NOMO-1 treated with DMSO at 0.1 percent for 48 hours (cell line): ENCODE measurements at regions not wholly inside any gene's neighbourhood (a gene's known extent, or its start where the extent isn't known, plus 50 kb on each side); places are given as distances from the start of the nearest gene placed in this dataset.
"Not testable (repeated sequence)": the region's sequence is repeated elsewhere in the genome, so short reads cannot be mapped to it uniquely, and the experiment has no call there.

Source experiments
- DNase-seq: peaks from one replicate; lab custom pipeline; 2025; ENCODE audit not compliant: unreplicated experiment; lab: John Stamatoyannopoulos, UW

DNA sequence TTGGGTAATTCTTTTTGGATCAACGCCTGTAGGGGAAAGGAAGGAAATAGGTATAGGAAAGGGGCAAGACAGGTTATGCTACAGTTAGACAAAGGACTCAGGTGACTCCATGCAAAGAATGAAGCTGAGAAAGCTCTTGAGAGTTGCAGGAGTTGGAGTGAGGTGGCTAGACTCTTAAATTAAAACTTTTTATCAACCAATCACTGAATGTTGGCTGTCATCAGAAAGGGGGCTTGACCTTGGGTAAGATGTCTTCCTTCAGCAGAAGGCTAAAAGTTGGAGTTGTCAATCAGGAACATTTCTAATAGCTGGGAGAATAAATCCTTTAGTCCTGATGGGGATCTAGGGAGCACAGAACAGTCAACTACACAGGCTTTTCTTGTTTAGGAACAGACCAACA is 595.4 kb downstream of the SLC16A7 start:
- no peak for DNase-seq

DNA sequence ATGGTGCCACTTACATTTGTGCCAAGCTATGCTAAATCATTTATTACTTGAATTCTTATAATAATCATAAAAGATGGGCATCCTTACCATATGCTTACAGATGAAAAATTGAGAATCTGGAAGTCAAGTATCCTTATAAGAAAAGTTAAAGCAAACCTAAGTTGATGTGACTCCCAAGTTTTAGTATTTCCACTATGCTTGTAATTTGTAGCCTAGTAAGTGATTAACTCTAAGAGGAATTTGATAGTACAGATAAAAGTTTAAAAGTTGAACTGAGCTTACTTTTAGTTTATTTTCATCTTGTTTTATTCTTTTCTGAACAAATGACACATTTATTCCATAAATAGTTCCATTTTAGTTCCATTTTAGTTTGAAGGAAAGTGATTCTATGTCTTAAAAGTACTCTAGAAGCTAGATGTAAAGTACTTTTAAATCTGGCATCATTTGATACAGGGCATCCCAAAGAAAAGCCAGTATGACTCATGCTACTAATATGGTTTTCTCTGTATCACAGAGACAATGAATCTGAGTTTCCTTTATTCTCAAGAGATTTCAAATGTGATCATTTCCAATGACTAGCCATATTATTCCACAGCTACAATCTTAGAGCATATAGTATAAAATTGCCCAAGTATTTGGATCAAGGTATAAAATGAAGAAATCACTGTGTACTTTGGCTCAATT is 596.0 kb downstream of the SLC16A7 start:
- no peak for DNase-seq

DNA sequence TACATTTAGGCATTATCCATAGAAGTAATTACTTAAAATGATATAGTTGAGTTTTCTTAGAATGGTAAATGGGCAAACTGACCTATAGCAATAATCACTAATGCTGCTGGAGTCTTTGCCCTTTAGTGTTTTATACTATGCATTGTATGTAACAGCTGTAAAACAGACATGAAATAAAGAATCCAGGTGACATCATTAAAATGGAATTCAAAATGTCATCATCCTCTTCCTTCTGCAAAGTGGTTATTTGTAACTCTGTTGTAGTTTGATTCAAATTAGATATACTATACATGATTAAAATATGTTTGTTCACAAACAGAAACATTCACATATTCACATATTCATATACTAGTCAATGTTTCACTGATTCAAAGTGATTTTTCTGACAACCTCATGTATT is 598.8 kb downstream of the SLC16A7 start:
- DNase-seq = no peak

DNA sequence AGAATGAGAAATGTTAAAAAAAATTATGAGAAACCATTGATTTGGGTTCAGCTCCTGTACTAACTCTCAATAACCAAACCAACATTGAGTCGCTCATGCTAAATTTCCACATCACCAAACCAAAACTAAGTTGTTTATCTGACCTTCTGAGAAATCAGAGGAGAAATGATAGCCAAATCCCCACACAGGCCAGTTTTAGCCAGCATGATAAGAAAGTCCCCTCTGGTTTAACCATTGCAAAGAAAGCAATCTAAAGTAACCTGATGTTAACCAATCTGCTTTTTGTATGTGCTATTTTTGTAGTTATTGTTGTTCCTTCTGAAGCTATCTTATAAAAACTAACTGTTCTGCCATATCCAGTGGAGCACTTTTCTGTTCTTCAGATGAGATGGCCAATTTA is 599.7 kb downstream of the SLC16A7 start:
- no peak for DNase-seq

DNA sequence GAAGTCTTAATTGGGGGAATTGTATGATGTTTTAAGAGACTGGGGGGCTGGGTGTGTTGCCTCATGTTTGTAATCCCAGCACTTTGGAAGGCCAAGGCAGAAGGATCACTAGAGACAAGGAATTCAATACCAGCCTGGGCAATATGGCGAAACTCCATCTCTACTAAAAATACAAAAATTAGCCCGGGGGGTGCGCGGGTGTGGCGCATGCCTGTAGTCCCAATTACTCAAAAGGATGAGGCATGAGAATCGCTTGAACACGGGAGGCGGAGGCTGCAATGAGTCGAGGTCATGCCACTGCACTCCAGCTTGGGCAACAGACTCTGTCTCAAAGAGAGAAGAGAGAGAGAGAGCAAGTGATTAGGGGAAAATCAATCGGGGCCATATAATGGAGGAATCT is 600.5 kb downstream of the SLC16A7 start:
- DNase-seq = no peak

DNA sequence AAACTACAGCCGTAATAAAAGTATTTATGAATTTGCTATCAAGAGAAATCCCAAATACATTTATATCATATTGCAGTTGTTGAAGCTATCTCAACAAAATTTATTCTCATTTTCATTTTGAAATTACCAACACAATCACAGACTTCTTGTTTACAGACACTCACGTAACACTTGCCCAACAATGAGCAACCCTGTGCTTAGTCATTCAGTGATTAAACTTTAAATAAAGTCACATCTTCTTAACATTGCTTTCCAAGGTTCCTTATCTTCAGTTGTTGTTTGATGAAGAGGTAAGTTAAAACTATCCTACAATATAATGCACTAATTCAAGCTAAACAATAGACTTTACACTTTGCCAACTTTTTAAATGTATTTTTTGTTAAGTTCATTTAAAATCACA is 601.8 kb downstream of the SLC16A7 start:
- no peak for DNase-seq

DNA sequence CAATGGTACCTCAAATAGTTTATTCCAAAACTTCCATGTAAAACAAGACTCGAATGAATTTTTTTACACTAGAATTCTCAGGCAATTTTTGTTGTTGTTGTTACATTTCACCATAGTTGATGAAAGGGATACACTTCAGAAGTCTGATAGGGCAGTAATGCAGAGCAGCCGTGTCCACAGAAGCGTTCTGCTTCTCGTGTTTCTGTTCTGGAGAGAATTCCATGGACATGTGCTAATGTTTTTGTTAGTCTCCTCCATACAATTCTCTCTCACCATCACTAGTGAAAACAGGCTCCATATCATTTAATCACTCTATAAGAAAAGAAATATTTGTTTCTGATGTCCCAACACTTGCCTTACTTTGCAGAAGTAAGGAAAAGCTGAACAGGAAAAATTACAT is 606.1 kb downstream of the SLC16A7 start:
- no peak for DNase-seq

DNA sequence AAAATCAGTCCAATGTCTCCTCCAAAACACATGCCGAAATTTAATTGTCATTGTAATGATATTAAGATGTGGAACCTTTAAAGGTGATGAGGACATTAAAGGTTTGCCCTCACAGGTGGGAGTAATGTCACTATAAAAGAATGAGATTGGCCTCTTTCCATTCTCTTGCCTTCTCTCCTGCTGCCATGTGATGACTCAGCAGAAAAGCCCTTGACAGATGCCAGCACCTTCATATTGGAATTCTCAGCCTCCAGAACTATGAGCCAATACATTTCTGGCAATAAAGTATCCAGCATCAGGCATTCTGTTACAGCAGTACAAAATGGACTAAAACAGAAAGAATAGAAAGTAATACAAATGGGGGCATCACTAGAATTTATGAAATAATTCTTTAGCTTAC is 609.7 kb downstream of the SLC16A7 start:
- DNase-seq = no peak

DNA sequence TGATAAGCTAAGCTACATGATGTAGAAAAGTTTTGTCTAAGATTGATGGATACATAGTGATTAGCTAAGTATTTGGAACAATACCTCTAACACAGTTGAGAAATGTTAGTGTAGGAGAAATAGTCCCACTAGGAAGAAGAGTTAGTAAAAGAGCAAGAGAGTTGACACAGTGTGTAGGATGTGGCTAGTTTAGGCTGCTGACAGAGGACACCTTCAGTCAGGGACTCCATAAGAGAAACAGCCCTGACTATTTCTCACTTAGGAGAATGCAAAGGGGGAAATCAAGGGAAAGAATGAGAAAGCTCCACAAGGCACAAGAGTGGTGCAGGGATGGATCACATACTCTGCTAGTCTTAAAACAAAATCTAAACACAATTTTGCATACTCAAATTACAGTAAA is 613.7 kb downstream of the SLC16A7 start:
- DNase-seq = no peak

DNA sequence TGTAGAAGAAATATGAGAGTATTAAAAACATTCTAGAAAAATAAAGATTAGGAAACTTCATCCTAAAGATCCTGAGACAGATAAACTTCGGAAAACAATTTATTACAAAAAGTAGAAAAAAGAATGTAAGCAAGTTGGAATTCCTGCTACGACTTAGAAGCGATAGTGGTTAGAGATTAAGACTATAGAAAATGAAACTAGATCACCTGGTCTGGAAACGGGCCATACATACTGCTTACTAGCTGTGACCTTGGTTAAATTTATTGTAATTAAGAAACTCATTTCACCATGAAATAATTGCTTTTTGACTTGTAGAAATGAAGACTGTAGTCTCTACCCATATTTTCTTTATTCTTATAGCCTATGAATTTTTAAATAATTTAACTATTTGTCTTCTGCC is 614.1 kb downstream of the SLC16A7 start:
- no peak for DNase-seq

DNA sequence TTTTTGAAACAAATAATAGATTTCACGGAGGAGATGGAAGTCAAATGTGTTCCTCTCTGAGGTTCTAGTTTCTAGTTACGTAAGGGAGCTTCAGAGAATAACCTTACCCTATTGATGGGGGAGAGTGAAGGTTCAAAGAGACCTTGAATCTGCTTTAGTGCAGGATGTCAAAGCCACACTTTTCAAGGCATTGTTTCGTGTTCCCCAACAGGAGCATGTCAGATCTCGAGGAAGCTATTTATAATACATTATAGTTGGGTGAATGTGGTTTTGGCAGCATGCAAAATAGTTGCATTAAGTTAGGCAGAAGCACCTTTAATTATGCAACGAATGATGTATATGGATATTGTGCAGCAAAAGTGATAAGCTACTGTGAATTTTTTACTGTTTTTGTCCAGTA is 614.9 kb downstream of the SLC16A7 start:
- no peak for DNase-seq

DNA sequence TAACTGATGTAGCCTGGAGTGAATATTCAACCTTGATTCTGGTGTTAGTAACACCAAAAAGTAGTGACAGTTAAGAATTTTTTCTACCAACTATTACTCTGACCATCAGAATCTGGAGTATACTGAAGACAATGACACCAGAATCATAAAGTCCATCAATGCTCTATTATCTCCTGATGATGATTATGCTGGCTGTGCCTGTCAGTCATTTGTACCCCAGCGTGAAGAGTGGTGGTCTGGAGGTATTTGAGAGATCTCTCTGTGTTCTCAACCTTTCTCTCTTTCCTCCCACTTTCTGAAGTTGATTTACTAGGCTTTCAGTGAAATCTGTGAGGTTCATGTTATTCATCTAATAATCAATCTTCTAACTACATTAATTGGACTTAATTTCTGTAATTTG is 615.4 kb downstream of the SLC16A7 start:
- no peak for DNase-seq

DNA sequence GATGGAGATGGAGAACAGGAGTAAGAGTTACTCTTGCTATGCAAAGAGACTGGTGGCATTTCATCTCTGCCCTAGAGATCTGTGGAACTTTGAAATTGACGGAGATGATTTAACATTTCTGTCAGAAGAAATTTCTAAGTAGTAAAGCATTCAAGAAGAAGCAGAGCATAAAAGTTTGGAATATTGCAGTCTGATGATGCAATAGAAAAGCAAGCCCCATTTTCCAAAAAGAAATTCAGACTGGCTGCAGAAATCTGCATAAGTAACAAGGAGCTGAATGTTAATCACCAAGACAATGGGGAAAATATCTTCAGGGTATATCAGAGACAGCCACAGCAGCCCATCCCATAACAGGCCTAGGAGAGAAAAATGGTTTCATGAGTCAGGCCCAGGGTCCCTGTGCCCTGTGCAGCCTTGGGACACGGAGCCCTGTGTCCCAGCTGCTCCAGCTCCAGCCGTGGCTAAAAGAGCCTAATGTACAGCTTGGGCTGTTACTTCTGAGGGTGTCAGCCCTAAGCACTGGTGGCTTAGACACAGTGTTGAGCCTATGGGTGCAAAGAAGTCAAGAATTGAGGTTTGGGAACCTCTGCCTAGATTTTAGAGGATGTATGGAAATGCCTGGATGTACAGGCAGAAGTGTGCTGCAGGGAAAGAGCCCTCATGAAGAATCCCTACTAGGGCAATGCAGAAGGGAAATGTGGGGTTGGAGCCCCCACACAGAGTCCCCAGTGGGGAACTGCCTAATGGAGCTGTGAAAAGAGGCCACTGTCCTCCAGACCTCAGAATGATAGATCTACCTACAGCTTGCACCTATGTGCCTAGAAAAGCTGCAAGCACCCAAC is 616.6 kb downstream of the SLC16A7 start:
- no peak for DNase-seq

DNA sequence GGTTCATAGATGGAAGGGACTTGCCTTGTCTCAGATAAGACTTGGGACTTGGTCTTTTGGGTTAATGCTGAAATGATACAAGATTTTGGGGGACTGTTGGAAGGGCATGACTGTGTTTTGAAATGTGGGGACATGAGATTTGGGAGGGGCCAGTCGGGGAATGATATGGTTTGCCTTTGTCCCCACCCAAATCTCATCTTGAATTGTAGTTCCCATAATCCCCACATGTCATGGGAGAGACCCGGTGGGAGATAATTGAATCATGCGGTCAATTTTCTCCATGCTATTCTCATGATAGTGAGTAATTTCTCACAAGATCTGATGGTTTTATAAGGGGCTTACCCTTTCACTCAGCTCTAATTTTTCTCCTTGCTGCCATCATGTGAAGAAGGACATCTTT is 617.4 kb downstream of the SLC16A7 start:
- DNase-seq = not testable (repeated sequence)

DNA sequence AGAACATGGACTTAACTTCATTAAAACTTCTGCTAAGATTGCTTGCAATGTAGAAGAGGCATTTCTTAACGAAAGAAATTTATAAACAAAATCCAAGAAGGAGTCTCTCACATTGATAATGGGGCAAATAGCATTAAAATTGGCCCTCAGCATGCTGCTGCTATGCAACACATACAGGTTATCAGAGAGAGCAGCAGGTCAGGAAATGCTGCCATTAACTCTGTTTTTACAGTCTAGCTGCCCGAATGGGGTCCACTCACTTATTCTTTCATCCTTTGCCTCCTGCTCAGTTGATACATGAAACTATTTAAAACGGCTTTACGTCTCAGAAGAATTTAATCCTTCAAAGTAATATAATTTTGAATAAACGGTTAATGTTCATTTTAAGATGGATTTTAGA is 620.4 kb downstream of the SLC16A7 start:
- DNase-seq = no peak

DNA sequence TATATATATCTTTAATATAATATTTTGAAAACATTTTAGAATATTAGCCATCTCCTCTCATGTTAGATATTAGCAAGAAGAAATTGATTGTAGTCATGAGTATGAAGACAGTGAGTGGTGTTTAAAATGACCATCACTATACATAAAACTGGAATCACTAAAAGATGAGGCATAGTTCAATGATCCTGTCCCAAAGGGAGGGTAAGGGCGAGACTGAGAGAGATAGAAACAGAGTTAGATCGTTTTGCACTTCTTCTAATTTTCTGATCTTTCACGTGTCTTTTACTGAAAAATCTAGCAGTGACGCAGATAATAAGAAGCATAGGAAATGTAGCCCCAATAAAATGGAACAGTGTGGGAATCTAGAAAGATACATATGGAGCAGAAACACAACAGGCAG is 627.4 kb downstream of the SLC16A7 start:
- DNase-seq = no peak

DNA sequence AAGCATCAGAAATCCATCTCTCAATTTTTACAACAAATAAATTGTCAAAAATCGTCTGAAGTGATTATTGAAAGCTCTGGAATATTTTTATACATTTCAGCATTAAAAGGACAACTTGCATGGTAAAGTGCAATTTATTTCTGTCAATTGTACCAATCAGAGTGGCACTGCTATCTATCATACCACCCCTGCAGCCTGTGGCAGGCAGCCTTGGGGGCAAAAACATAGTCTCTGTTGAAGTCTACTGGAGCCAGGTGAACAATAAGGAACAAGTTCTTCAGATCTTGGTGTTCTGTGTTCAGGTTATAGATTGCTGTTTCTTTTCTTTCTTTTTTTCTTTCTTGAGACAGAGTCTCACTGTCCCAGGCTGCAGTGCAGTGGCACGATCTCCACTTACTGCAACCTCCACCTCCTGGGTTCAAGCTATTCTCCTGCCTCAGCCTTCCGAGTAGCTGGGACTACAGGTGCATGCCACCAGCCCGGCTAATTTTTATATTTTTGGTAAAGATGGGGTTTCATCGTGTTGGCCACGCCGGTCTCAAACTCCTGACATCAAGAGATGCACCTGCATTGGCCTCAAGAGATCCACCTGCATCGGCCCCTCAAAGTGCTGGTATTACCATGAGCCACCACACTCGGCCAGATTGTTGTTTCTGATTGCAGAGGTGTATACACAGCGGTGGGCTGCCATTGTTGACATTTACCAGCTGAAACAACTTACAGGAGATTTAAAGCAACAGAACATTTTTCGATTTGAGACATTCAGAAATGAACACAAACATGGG is 629.6 kb downstream of the SLC16A7 start:
- DNase-seq = no peak

DNA sequence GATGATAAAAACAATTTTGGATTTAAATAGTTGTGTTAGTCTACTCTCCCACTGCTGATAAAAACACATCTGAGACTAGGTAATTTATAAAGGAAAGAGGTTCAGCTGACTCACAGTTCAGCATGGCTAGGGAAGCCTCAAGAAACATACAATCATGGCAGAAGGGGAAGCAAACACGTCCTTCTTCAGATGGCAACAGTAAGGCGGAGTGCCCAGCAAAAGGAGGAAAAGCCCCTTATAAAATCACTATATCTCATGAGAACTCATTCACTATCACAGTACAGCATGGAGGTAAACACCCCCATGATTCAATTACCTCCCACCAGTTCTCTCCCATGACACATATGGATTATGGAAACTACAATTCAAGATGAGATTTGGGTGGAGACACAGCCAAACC is 632.1 kb downstream of the SLC16A7 start:
- DNase-seq = no peak

DNA sequence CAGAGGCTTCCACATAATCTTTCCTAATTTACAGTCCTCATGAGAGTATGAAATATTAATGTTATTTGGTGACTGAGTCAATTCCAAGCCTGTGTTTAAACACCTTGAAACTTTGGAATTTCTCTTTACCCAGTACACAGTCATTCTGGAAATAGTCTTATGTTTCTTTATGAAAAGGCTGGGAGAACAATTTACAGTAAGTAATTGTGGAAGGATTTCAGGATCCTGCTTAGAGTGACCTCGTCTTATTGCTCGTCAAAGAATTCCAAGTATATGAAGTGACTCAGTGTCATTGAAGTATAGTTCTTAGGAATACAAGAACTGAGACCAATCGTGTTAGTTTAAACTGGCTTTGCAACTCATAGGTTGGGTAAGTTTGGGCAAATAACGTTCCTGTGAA is 634.2 kb downstream of the SLC16A7 start:
- no peak for DNase-seq

DNA sequence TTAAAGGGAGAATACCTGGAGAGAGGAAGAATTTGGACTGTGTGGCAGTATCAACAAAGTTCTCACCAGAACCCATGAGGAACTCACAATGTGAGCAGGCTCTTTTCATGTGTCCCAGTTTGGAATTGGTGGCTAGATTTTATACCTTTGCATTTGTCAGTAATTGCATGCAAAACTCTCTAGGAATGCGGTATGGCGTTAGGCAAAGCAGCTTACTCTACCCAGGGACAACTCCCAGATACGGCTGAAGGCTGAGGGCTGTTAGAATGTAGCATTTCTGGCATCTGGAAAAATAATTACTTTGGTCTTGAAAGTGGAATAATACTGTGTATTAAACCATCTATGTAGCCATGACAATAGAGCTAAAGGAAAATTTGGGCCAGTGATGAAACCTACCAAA is 635.5 kb downstream of the SLC16A7 start:
- DNase-seq = no peak

DNA sequence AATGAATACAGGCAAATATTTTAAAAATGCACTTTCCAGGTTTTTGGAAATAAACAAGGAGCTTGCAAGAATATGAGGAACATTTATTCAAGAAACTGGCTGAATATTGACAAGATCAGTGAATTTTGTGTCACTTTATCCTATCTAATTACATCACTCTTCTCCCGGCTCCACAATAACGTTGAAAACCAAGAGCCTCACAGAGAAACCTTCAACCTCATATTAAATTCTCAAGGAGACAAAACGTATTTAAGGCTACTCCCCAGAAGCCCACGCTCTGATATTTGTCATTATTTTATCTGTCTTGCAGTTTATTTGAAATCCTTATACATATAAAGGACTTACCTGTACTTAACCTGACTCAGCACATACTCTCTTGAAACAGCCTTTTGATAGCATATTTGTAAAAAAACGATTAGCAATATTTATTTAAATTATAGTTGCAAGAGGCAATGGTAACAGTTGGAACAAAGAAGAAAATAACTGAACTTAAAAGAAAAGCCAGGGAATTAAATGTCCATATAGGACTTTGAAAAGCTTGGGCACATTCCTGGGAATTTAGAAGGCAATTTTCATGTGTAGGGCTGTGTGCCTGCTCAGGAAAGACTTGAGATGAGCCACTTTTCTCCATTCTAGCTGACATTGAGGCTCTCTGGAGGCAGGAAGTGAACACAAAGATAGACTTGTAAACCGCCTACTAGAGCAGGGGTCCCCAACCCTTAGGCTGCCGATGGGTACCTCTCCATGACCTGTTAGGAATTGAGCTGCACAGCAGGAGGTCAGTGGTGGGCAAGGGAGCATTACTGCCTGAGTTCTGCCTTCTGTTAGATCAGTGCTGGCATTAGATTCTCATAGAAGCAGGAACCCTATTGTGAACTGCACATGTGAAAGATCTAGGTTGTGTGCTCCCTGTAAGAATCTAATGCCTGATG is 636.4 kb downstream of the SLC16A7 start:
- no peak for DNase-seq
